ENCODE measurements at regions not wholly inside any gene's neighbourhood (a gene's known extent, or its start where the extent isn't known, plus 50 kb on each side); places are given as distances from the start of the nearest gene placed in this dataset.
"Not testable (repeated sequence)": the region's sequence is repeated elsewhere in the genome, so short reads cannot be mapped to it uniquely, and the experiment has no call there.

- not testable (repeated sequence) for H3K27me3 ChIP-seq, H3K4me3 ChIP-seq, DNase-seq, H3K27ac ChIP-seq, H3K9me3 ChIP-seq, H3K4me1 ChIP-seq, H3K36me3 ChIP-seq
Observed at GRCh38 chr17:26996146-26996916, 297.6 kb upstream of the WSB1 start.

DNA sequence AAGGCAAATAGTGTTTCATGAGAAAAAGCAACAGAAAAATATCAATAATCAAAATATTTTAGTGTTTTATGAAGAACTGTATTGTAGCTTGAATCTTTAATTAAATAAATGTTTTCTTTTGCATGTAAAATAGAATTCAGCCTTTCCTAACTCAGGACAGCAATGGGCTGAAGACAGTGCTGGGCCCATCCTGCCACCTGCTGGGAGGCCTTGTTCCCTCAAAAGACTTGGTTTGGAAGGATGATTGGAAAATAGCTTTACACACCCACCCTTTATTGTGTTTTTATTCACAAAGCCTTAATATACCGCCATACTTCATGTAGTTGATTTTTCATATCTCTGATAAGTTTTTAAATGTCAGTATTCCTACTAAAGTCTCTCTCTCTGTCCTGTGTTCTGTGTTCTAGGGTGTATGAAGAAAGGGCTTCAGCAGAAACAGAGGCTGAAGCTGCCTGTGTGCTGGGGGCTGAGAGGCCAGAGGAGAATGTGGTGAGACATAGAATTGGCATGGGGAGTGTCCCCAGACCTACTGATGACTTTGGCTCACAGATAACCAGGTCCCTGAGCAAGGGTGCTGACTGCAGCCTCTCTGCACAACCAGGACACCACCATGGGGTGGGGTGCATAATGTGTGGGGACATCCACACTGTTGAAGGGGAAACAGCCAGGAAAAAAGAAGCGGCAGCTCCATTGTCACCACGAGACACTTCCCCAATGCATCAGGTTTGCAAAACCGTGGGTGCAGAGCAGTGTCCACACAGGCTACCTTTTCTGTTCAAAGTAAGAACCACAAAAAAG, 286.0 kb upstream of the WSB1 start:
- H3K4me3 ChIP-seq, DNase-seq, H3K9me3 ChIP-seq, H3K27me3 ChIP-seq, H3K4me1 ChIP-seq, H3K27ac ChIP-seq, H3K36me3 ChIP-seq: not testable (repeated sequence)

- Histone ChIP-seq H3K4me1 (no peaks in the 10 kb centered on the region), H3K27me3 (no peaks in the 10 kb centered on the region), H3K27ac (no peak overlapping the region), H3K9me3 (no peaks in the 10 kb centered on the region), H3K4me3 (no peak overlapping the region), H3K36me3 (no peaks in the 10 kb centered on the region)
- TF ChIP-seq CTCF (IDR thresholded peaks at IDR 0.05) (no peak), POLR2A (IDR thresholded peaks at IDR 0.05) (no peak)
- no peak for DNase-seq
Observed at GRCh38 chr17:27009087-27009486, 284.8 kb upstream of the WSB1 start.

DNA sequence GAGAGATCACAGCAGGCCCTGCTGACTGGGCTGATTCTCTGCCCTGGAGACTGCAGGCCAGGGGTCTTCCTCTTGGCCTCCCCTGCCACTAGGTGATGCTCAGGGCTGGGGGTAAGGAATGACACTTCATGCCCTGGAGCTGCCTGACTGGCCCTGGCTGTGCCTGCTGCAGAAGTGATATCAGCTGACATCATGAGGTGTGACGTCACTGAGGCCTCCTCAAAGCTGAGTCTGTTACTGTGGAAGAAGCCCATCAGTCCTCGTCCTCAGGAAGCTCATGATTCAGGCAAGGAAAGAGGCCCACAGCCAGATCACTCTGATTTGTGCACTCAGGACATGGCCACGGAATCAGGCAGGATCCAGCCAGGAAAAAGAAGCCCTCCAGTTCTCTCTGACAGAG, 283.8 kb upstream of the WSB1 start:
- not testable (repeated sequence) for H3K36me3 ChIP-seq, DNase-seq, H3K4me3 ChIP-seq, H3K9me3 ChIP-seq, H3K27ac ChIP-seq, H3K27me3 ChIP-seq, H3K4me1 ChIP-seq

GRCh38 chr17:27030552-27030951, 263.4 kb upstream of the WSB1 start:
- H3K9me3 ChIP-seq, H3K4me3 ChIP-seq, H3K36me3 ChIP-seq, H3K4me1 ChIP-seq, H3K27me3 ChIP-seq, DNase-seq, H3K27ac ChIP-seq: not testable (repeated sequence)

GRCh38 chr17:27038676-27039075, 255.2 kb upstream of the WSB1 start:
- no peaks in the 10 kb centered on the region for H3K27me3 ChIP-seq
- H3K27ac ChIP-seq, result no peak overlapping the region
- H3K36me3 ChIP-seq, result no peaks in the 10 kb centered on the region
- no peaks in the 10 kb centered on the region for H3K4me1 ChIP-seq
- TF ChIP-seq CTCF (IDR thresholded peaks at IDR 0.05), result no peak
- TF ChIP-seq POLR2A (IDR thresholded peaks at IDR 0.05), result no peak
- no peak overlapping the region for H3K4me3 ChIP-seq
- no peaks in the 10 kb centered on the region for H3K9me3 ChIP-seq
- DNase-seq, result no peak

GRCh38 chr17:27045039-27045438, 248.9 kb upstream of the WSB1 start:
- DNase-seq, H3K4me3 ChIP-seq: not testable (repeated sequence)

GRCh38 chr17:27049104-27049784, 244.7 kb upstream of the WSB1 start:
- no peak for TF ChIP-seq CTCF (IDR thresholded peaks at IDR 0.05)
- Histone ChIP-seq H3K27ac (no peak overlapping the region), H3K9me3 (peaks cover 0 to 3% (median 0%) of the 10 kb centered on the region in 4 donors), H3K27me3 (no peaks in the 10 kb centered on the region), H3K36me3 (no peaks in the 10 kb centered on the region), H3K4me3 (no peak overlapping the region), H3K4me1 (no peaks in the 10 kb centered on the region)
- no peak for DNase-seq

More at GRCh38 chr17:27045039-27045438, 248.9 kb upstream of the WSB1 start:
- not testable (repeated sequence) for H3K27me3 ChIP-seq, H3K27ac ChIP-seq, H3K9me3 ChIP-seq, H3K4me1 ChIP-seq, H3K36me3 ChIP-seq

Measured in Peyer's patch (tissue), 4 donors.